GM19193 (cell line): ENCODE measurements at regions not wholly inside any gene's neighbourhood (a gene's known extent, or its start where the extent isn't known, plus 50 kb on each side); places are given as distances from the start of the nearest gene placed in this dataset.

ENCODE experiments used
- POLR2A ChIP-seq: IDR thresholded peaks from 4 replicates; pipeline ENCODE4 v1.6.1; 2011; ENCODE audit not compliant: insufficient read depth, insufficient read length; ENCODE audit errors: extremely low read depth

- no peak for TF ChIP-seq POLR2A
These were observed 67.5 kb upstream of the ZMIZ1 start for GRCh38 chr10:79001082-79001885.

- no peak for TF ChIP-seq POLR2A
These were observed 66.4 kb upstream of the ZMIZ1 start for GRCh38 chr10:79002336-79002735.

GRCh38 chr10:79003183-79004100, 65.3 kb upstream of the ZMIZ1 start:
- no peak for TF ChIP-seq POLR2A

DNA sequence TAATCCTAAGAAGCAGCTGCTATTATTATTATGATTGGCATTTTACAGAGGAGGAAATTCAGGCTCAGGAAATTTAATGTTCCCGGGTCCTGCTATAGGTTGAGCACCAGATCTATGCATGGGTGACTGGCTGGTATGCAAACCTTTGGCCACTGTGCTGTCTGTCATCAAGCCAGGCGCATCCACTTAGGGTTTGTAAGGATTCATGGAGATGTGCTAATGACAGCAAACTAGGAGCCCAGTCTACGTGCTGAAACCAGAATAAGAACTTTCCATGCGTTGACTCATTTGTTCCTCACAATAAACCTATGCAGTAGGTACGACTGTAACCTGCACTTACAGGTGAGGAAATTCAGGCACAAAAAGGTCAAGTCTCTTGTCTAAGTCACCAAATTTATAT, 64.5 kb upstream of the ZMIZ1 start:
- TF ChIP-seq POLR2A, result no peak

DNA sequence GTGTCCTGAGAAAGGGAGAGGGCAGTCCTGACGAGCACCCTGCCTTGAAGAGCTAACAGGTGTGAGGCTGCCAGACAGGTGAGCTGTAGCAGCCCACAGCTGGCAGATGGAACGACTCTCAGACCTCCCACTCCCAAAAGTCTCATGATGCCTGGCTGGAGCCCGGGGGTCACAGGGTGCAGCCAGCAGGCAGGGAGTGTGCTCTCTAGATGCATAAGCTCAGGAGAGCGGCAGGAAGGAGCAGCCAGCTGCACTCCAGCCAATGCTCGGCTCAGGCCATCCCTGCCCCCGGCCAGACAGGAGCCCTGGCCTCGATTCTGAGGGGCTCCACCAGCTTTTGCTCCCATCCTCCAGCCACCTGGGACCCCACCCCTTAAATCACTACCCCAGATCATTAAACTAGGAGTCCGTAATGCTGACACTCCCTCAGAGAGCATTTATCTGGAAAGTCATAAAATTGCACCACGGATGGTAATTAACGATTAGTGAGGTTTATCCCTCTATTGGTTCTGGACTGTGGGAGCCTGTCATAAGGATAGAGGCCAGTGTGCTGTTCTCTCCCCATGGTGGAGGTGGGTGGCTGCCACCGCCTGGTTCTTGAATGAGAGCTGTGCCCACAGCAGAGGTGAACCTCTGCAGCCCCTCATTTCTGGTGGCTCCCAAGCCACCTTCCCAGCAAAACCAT, 63.5 kb upstream of the ZMIZ1 start:
- TF ChIP-seq POLR2A, result no peak

DNA sequence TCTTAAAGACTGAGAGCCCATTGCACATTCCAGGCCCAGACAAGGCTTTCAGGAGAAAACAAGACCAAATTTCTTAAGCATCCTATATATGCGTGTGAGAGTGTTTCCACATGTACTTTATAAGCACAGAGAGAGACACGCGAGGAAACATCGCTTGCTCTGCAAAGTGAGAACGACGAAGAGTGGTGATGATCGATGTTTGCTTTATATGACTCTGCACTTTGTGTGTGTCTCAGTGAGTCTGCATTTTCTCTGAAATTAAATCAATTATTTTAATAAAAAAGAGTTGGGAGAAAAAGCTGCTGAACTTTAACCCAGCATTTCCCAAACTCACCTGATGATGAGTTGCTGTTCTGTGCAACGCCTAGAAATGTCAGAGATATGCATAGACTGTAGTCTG, 61.7 kb upstream of the ZMIZ1 start:
- no peak for TF ChIP-seq POLR2A

DNA sequence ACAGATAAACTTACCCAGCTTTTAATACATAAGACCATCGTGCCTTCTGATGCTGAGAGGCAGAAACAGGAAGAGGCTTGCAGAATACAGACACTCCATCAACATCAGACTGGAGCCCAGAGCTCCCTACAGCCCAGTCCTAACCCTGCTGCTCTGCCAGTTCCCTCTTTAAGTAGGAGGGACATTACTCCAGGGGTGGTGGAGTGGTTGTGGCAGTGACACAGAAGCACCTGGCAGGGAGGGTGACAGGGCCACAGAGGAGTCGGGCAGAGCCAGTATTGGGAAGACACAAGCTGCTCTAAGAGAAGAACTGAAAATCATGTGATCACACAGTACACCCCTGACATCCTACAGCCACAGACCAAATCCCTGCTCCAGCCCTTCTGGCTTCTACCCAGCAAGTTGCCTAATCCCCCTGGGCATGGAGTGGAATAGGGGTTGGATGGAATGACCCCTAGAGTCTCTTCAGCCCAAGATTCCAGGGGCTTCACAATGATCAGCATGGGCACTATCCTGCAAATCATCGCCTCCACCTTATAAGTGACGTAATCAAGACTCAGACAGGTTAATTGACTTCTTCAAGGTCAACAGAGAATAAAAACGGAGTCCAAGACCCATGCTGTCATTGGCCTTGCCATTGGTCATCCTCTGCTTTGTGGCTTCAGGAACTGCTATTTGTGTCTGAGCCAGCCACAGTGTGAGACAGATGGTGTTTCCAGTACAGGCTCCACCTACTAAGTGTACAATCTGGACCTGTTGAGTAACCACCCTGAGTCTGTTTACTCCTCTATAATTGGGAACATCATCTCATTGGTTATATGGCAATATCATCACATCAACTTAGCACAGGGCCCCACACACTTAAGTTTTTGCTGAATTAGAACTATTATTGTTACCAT, 61.1 kb upstream of the ZMIZ1 start:
- no peak for TF ChIP-seq POLR2A

DNA sequence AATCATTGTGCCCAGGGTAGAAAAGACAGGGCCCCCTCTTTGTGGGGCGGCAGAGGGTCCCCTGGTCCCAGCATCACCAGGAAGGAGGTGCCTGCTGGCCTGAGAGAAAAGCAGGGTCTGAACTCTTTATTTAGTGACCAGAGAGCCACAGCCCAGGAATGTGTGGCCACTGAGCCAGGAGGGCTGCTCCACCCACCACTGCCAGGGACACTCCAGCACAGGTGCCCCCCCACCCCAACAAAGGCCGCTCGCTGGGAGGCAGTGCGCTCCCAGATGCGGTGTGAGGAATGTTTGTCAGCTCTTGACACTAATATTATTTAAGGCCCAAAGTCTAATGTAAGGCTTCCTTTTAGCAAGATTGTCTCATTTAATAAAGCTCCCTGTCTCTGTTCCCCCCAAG, 59.6 kb upstream of the ZMIZ1 start:
- TF ChIP-seq POLR2A, result no peak

GRCh38 chr10:79012567-79012966, 56.2 kb upstream of the ZMIZ1 start:
- no peak for TF ChIP-seq POLR2A

DNA sequence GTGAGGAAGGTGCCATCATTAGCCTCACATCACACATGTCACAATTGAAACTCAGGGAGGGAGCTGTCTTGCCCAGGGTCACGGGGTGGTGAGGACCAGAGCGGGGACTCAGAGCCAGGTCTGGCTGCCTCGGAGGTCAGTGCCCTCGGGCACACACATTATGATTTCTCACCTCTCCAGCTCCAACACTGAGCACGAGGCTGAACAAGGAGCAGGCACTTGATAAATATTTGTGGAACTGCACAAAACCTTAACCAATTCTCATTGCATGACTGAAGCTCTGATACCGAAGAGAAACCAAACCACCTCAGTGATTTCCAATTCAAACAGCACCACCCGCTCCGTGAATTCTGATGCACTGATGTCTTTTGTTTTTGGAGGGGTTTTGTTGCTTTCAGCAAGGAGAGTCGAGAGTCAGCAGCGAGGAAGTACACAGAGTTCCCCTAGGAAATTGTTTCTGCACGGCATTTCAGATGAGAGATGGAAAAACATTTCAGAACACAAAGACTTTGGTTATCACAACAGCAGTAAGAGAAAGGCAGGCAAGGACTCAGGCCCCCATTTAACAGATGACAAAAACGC, 55.3 kb upstream of the ZMIZ1 start:
- no peak for TF ChIP-seq POLR2A

DNA sequence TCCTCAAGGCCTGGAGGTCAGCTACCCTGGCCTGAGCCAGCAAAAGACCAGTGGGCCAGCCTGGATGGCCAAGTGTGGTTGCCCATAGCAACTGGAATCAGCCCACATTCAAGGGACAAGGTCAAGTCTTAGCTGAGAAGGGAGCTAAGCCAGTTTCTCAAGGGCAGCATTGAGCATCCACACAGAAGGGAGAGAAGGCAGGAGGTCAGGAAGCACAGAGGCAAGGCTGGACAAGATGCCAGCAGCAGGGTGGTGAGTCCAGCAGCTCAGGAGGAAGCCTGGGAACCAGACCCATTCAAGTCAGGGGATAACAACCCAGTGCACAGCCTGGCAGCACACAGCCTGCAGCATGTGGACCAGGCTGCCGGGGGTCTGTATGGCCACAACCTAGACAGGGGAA, 54.0 kb upstream of the ZMIZ1 start:
- no peak for TF ChIP-seq POLR2A

DNA sequence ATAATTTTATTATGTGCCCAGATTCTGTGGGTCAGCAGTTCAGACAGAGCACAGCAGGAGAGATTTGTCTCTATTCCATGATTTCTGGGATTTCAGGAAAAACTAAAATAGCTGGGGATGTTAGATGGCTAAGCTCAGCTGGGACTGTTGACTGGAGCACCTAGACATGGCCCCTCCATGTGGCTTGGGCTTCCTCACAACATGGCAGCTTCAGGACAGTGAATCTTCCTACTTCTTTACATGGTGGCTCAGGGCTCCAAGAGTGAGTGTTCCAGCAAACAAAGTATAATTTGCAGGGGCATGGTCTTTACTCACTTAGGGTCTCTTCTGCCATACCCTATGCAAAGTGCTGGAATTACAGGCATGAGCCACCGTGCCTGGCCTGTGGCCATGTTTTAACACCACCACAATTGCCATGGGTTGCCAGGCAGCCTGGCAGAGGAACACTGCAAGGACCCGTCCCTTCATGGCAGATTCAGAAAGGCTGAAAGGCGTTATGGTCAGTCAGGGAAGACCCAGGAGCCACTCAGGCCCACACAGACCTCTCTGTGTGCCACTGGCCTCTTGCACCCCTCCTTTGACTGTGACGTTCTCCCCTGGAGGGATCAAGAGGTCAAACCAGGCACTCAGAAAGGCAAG, 50.8 kb upstream of the ZMIZ1 start:
- TF ChIP-seq POLR2A, result no peak

DNA sequence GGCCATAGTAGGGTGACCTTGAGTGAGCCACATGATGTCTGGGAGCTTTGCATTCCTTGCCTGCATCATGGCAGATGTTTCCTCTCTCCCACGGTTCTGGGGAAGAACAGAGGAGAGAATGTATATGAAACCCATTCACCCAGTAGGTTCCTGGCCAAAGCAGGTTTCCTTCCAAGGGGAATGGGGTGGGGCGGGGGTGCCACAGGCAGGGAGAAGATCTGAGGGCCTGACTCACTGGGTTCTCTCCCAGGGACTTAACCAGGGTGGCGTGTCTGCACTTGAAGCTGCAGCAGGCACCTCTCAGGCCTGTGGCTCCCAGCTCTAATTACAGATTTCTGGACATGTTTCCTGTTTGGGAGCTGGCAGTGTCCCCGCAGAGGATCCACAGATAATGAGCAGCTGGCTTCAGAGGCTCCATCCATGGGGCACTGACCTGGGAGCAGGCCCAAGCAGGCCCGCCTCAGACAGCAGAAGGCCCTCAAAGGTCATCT, 50.2 kb upstream of the ZMIZ1 start:
- TF ChIP-seq POLR2A, result no peak
